Adrenal gland (tissue), 5 donors: ENCODE measurements at regions not wholly inside any gene's neighbourhood (a gene's known extent, or its start where the extent isn't known, plus 50 kb on each side); places are given as distances from the start of the nearest gene placed in this dataset.

Experiments used
- CTCF ChIP-seq, 6 experiments: fragments of 450-650 bp in 4 of 6; fragments of 200-600 bp in 2 of 6; sonication (generic) in 1 of 6; IDR thresholded peaks; 1 replicate in 5 of 6; 2 replicates in 1 of 6; pipeline versions ENCODE4 v1.5.1 to v1.8.0; 2016 to 2021; ENCODE audit warnings: antibody characterized with exemption in 6 of 6, mild to moderate bottlenecking in 2 of 6, moderate library complexity in 1 of 6
- POLR2A ChIP-seq, 2 donors: fragments of 450-650 bp; IDR thresholded peaks; one replicate each; pipeline ENCODE4 v1.6.1; 2017; ENCODE audit warnings: antibody characterized with exemption in 2 of 2, mild to moderate bottlenecking in 2 of 2, moderate library complexity in 1 of 2
- donor health status: DM: no; HTN: no; CAD: no.

GRCh38 chr2:48173141-48173540 is 141.3 kb upstream of the FOXN2 start:
- TF ChIP-seq POLR2A (IDR thresholded peaks at IDR 0.05), result no peak
- no peak for TF ChIP-seq CTCF (IDR thresholded peaks at IDR 0.05)
